Peyer's patch (tissue), 4 donors: ENCODE measurements at regions not wholly inside any gene's neighbourhood (a gene's known extent, or its start where the extent isn't known, plus 50 kb on each side); places are given as distances from the start of the nearest gene placed in this dataset.
"Not testable (repeated sequence)": the region's sequence is repeated elsewhere in the genome, so short reads cannot be mapped to it uniquely, and the experiment has no call there.

Source experiments
- DNase-seq, 3 donors: peaks; one replicate each; pipeline ENCODE4 v3.0.0-alpha.2; 2017 to 2019
- H3K27ac ChIP-seq, 4 donors: fragments of 200-600 bp; sonication (generic); one replicate each; pipeline ENCODE4 v1.5.1; 2016 to 2019
- H3K27me3 ChIP-seq, 2 donors: fragments of 200-600 bp; sonication (generic); one replicate each; pipeline ENCODE4 v1.5.1; 2019
- H3K36me3 ChIP-seq, 3 donors: fragments of 200-600 bp; sonication (generic); one replicate each; pipeline ENCODE4 v1.5.1; 2016 to 2019
- H3K4me1 ChIP-seq, 4 donors: fragments of 200-600 bp; sonication (generic); one replicate each; pipeline ENCODE4 v1.5.1; 2016 to 2019
- H3K4me3 ChIP-seq, 4 donors: fragments of 200-600 bp; sonication (generic); 1 replicate in 3 of 4; 2 replicates in 1 of 4; pipeline ENCODE4 v1.5.1; 2016 to 2019; ENCODE audit warnings: mild to moderate bottlenecking in 1 of 4
- H3K9me3 ChIP-seq, 4 donors: fragments of 200-600 bp; sonication (generic); one replicate each; pipeline ENCODE4 v1.5.1; 2016 to 2019; ENCODE audit warnings: mild to moderate bottlenecking in 1 of 4
- POLR2A ChIP-seq, 2 donors: fragments of 450-650 bp; IDR thresholded peaks; one replicate each; pipeline ENCODE4 v1.5.1; 2017; ENCODE audit warnings: antibody characterized with exemption in 2 of 2, mild to moderate bottlenecking in 2 of 2, moderate library complexity in 2 of 2
- TF ChIP-seq, protein P1 (sequence below), 6 experiments: fragments of 450-650 bp in 4 of 6; fragments of 200-600 bp in 2 of 6; sonication (generic) in 1 of 6; IDR thresholded peaks; one replicate each; pipeline ENCODE4 v1.5.1; 2017 to 2019; ENCODE audit warnings: antibody characterized with exemption in 6 of 6, mild to moderate bottlenecking in 3 of 6, moderate library complexity in 1 of 6

GRCh38 chr7:67653856-67654454, 657.3 kb downstream of the TYW1 start:
- H3K4me3 ChIP-seq, result no peak overlapping the region
- DNase-seq, result no peak
- H3K9me3 ChIP-seq, result no peaks in the 10 kb centered on the region
- H3K27me3 ChIP-seq, result no peaks in the 10 kb centered on the region
- H3K36me3 ChIP-seq, result no peaks in the 10 kb centered on the region
- H3K27ac ChIP-seq, result no peak overlapping the region
- TF ChIP-seq, protein P1, sequence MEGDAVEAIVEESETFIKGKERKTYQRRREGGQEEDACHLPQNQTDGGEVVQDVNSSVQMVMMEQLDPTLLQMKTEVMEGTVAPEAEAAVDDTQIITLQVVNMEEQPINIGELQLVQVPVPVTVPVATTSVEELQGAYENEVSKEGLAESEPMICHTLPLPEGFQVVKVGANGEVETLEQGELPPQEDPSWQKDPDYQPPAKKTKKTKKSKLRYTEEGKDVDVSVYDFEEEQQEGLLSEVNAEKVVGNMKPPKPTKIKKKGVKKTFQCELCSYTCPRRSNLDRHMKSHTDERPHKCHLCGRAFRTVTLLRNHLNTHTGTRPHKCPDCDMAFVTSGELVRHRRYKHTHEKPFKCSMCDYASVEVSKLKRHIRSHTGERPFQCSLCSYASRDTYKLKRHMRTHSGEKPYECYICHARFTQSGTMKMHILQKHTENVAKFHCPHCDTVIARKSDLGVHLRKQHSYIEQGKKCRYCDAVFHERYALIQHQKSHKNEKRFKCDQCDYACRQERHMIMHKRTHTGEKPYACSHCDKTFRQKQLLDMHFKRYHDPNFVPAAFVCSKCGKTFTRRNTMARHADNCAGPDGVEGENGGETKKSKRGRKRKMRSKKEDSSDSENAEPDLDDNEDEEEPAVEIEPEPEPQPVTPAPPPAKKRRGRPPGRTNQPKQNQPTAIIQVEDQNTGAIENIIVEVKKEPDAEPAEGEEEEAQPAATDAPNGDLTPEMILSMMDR (IDR thresholded peaks at IDR 0.05), result no peak
- TF ChIP-seq POLR2A (IDR thresholded peaks at IDR 0.05), result no peak
- no peaks in the 10 kb centered on the region for H3K4me1 ChIP-seq

DNA sequence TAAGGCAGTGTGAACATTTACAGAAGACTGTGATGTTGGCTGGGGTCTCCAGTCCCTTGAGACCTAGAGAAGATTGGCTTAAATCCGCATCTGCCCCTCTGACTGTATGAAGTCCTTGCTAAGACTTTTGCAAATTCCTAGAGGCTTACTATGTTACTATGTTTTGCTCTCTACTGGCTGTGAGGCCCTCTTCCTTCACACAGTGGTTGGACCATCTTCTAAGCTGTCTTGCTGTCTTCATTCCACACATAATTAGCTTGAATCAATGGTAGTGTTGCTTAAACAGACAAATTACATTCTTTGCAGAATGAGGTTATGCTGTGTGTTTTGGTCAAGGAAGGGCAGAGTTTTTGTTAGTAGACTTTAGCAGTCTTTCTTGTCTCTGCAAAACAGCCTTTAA, 658.0 kb downstream of the TYW1 start:
- Histone ChIP-seq H3K9me3 (no peaks in the 10 kb centered on the region), H3K4me1 (no peaks in the 10 kb centered on the region), H3K36me3 (no peaks in the 10 kb centered on the region), H3K27me3 (no peaks in the 10 kb centered on the region), H3K4me3 (no peak overlapping the region), H3K27ac (no peak overlapping the region)
- TF ChIP-seq, protein P1 (IDR thresholded peaks at IDR 0.05), result no peak
- TF ChIP-seq POLR2A (IDR thresholded peaks at IDR 0.05), result no peak
- no peak for DNase-seq

DNA sequence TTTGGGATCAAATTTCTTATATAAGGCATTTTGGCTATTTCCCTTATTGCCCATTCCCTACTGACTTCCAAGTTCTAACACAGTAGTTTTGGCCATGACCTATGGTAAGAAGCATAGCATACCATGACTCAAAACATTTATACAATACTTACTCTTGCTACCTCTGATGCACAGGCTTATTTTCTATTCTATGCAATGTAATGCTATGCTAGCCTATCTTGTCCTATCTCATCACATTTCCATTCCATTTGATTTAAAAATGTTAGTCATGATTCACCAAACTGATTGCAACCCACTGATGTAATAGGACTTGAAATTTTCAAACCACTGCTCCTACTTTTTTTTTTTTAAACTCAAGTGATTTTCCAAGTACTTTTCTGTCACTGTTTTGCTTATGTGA, 658.5 kb downstream of the TYW1 start:
- Histone ChIP-seq H3K4me3 (no peak overlapping the region), H3K9me3 (no peaks in the 10 kb centered on the region), H3K27ac (no peak overlapping the region), H3K27me3 (no peaks in the 10 kb centered on the region), H3K4me1 (no peaks in the 10 kb centered on the region), H3K36me3 (no peaks in the 10 kb centered on the region)
- DNase-seq, result no peak
- TF ChIP-seq, protein P1 (IDR thresholded peaks at IDR 0.05), result no peak
- TF ChIP-seq POLR2A (IDR thresholded peaks at IDR 0.05), result no peak

DNA sequence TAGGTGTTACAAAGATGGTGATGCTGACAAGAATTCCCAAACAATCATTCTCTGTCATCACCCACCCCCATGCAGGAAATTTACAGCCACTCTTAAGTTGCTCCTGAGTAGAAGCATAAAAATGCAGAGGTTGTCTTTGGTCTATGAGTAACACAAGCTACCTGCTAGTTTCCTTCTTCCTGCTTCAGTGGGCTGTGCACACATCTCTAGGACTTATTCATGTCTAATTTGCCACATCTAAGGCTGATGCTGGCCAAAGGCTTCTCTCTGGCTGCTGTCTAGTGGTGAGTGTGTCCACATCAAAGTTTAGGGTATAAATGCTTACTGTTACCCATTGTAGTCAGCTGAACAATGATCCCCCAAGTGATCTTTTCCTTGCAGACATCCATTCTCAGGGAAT, 662.5 kb downstream of the TYW1 start:
- H3K4me1 ChIP-seq, result no peaks in the 10 kb centered on the region
- no peak for DNase-seq
- no peak overlapping the region for H3K27ac ChIP-seq
- no peaks in the 10 kb centered on the region for H3K9me3 ChIP-seq
- no peaks in the 10 kb centered on the region for H3K27me3 ChIP-seq
- TF ChIP-seq POLR2A (IDR thresholded peaks at IDR 0.05), result no peak
- TF ChIP-seq, protein P1 (IDR thresholded peaks at IDR 0.05), result no peak
- H3K36me3 ChIP-seq, result no peaks in the 10 kb centered on the region
- H3K4me3 ChIP-seq, result no peak overlapping the region

- no peak for DNase-seq
- Histone ChIP-seq H3K9me3 (no peaks in the 10 kb centered on the region), H3K4me3 (no peak overlapping the region), H3K27me3 (no peaks in the 10 kb centered on the region), H3K36me3 (no peaks in the 10 kb centered on the region), H3K27ac (no peak overlapping the region), H3K4me1 (no peaks in the 10 kb centered on the region)
- no peak for TF ChIP-seq POLR2A (IDR thresholded peaks at IDR 0.05)
- TF ChIP-seq, protein P1 (IDR thresholded peaks at IDR 0.05), result no peak
These were observed 666.2 kb downstream of the TYW1 start for GRCh38 chr7:67662804-67663203.

- no peak for DNase-seq
- no peaks in the 10 kb centered on the region for H3K36me3 ChIP-seq
- TF ChIP-seq, protein P1 (IDR thresholded peaks at IDR 0.05), result no peak
- TF ChIP-seq POLR2A (IDR thresholded peaks at IDR 0.05), result no peak
- H3K27ac ChIP-seq, result no peak overlapping the region
- no peaks in the 10 kb centered on the region for H3K27me3 ChIP-seq
- no peaks in the 10 kb centered on the region for H3K9me3 ChIP-seq
- H3K4me1 ChIP-seq, result no peaks in the 10 kb centered on the region
- H3K4me3 ChIP-seq, result no peak overlapping the region
These were observed 667.0 kb downstream of the TYW1 start for GRCh38 chr7:67663644-67664043.

- H3K27ac ChIP-seq, DNase-seq, H3K9me3 ChIP-seq, H3K4me1 ChIP-seq, H3K27me3 ChIP-seq, H3K36me3 ChIP-seq, H3K4me3 ChIP-seq: not testable (repeated sequence)
These were observed 669.7 kb downstream of the TYW1 start for GRCh38 chr7:67666359-67666758.
